SJSA1 (cell line): ENCODE measurements at regions not wholly inside any gene's neighbourhood (a gene's known extent, or its start where the extent isn't known, plus 50 kb on each side); places are given as distances from the start of the nearest gene placed in this dataset.
A peak's percentile ranks its signal among the peaks of the same experiment; 100 is the strongest.
"Not testable (repeated sequence)": the region's sequence is repeated elsewhere in the genome, so short reads cannot be mapped to it uniquely, and the experiment has no call there.

ENCODE experiments used
- DNase-seq, 2 experiments: peaks; one replicate each; pipeline ENCODE4 v3.0.0-alpha.2; 2015 to 2020; ENCODE audit warnings: low spot score in 2 of 2, low read depth in 1 of 2
- H3K27ac ChIP-seq: fragments of 250-450 bp; sonication (Bioruptor Pico); 2 replicates; pipeline ENCODE4 v1.5.1; 2020; ENCODE audit warnings: mild to moderate bottlenecking, moderate library complexity
- H3K27me3 ChIP-seq: fragments of 250-450 bp; sonication (Bioruptor Pico); replicated peaks from 2 replicates; pipeline ENCODE4 v1.5.1; 2020; ENCODE audit warnings: mild to moderate bottlenecking, moderate library complexity
- H3K36me3 ChIP-seq: fragments of 250-450 bp; sonication (Bioruptor Pico); 2 replicates; pipeline ENCODE4 v1.5.1; 2020; ENCODE audit warnings: mild to moderate bottlenecking
- H3K4me1 ChIP-seq: fragments of 250-450 bp; sonication (Bioruptor Pico); replicated peaks from 2 replicates; pipeline ENCODE4 v1.6.1; 2021; ENCODE audit warnings: mild to moderate bottlenecking
- H3K4me3 ChIP-seq: fragments of 250-450 bp; sonication (Bioruptor Pico); 2 replicates; pipeline ENCODE4 v1.5.1; 2020; ENCODE audit warnings: mild to moderate bottlenecking
- H3K9me3 ChIP-seq: fragments of 250-450 bp; sonication (Bioruptor Pico); replicated peaks from 2 replicates; pipeline ENCODE4 v1.5.1; 2020; ENCODE audit warnings: mild to moderate bottlenecking

DNA sequence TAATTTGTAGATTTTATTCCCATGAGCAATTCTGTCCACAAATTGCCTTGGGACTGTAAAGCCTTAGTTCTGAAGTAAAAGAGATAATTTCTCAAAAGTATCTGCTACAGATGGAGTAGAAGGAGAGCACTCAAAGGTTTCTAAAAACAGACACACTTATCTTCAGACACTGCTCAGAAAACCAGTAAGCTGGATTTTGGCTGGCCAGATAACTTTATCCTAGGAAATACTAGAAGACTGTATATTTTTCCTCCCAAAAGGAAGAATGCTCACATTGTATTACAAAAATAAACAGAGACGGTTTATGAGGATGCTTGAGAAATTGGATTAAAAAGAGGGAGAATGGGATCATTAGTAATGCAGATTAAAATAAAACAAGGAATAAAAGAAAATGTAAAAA is 178.0 kb upstream of the IGFBP3 start:
- Histone ChIP-seq H3K4me1 (peaks cover 14% of the 10 kb centered on the region), H3K36me3 (no peaks in the 10 kb centered on the region), H3K4me3 (no peak overlapping the region), H3K27ac (no peak overlapping the region), H3K9me3 (no peaks in the 10 kb centered on the region), H3K27me3 (no peaks in the 10 kb centered on the region)
- peak in 1 of 2 experiments; percentile 44 for DNase-seq

DNA sequence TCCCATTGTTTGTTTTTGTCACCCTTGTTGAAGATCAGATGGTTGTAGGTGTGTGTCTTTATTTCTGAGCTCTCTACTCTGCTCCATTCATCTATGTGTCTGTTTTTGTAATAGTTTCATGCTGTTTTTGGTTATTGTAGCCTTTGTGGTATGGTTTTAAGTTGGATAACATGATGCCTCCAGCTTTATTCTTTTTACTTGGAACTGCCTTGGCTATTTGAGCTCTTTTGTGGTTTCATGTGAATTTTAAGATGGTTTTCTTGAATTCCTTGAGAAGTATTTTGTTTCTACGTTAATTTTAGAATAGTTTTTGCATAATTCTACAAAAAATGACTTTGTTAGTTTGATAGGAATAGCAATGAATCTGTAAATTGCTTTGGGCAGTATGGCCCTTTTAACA is 170.0 kb upstream of the IGFBP3 start:
- no peaks in the 10 kb centered on the region; the same call in 1 of the 2 replicates for H3K4me1 ChIP-seq
- no peak for DNase-seq
- H3K27ac ChIP-seq, result no peak overlapping the region
- H3K27me3 ChIP-seq, result no peaks in the 10 kb centered on the region
- no peaks in the 10 kb centered on the region for H3K9me3 ChIP-seq
- no peaks in the 10 kb centered on the region for H3K36me3 ChIP-seq
- no peak overlapping the region for H3K4me3 ChIP-seq

DNA sequence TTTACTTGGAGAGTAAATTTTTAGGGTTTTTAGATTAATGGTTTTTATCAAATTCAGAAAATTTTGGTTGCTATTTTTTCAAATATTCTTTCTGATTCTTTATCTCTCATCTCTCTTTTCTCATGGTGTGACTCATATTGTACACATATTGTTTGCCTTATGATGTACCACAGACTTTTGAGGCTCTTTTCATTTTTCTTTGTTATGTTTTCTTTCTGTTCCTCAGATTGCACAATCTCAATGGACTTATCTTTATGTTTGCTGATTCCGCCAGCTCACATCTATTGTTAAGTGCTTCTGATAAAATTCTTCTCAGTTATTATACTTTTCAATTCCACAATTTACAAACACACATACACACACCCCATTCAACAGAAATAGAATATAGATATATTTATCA is 168.2 kb upstream of the IGFBP3 start:
- no peaks in the 10 kb centered on the region for H3K27me3 ChIP-seq
- DNase-seq, result no peak
- H3K36me3 ChIP-seq, result no peaks in the 10 kb centered on the region
- H3K9me3 ChIP-seq, result no peaks in the 10 kb centered on the region
- H3K4me1 ChIP-seq, result no peaks in the 10 kb centered on the region; the same call in 1 of the 2 replicates
- no peak overlapping the region for H3K4me3 ChIP-seq
- no peak overlapping the region for H3K27ac ChIP-seq

DNA sequence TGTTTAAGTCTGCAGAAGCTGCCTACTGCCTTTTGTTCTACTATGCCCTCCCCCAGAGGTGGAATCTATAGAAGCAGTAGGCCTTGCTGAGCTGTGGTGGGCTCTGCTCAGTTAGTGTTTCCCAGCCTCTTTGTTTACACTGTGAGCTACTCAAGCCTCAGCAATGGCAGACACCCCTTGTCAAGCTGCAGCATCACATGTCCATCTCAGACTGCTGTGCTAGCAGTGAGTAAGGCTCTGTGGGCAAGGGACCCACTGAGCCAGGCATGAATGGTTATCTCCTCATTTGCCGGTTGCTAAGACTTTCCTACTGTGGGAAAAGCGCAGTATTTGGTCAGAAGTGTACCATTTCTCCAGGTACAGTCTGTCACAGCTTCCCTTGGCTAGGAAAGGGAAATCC is 167.4 kb upstream of the IGFBP3 start:
- H3K4me1 ChIP-seq, H3K27me3 ChIP-seq, H3K27ac ChIP-seq, H3K36me3 ChIP-seq, H3K4me3 ChIP-seq, H3K9me3 ChIP-seq, DNase-seq: not testable (repeated sequence)

DNA sequence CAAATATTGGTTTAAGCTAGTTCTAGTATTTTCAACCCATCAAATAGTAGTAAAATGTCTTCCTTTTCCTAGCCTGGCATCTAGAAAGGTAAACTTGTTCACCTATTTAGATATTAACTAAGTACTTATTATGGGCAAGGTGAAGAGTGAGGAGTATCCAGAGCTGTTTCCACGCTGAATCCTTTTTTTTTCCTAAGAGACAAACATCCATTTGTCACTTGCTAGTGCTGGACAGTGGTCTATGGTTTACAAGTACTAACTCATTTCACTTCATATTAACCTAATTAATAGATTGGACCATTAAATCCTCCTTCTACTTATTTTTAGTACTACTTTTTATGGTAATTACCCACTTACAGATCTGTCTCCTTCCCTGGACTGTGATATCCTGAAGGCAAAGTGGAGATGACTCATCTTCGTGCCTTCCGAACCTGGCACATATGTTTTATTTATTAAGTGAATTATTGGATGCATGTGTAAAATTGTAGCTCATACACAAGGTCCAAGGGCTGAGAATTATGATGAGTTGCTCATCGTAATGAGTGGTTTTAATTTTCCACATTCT is 159.6 kb upstream of the IGFBP3 start:
- peaks cover 8% of the 10 kb centered on the region for H3K4me1 ChIP-seq
- no peak overlapping the region for H3K27ac ChIP-seq
- no peaks in the 10 kb centered on the region for H3K9me3 ChIP-seq
- H3K27me3 ChIP-seq, result no peaks in the 10 kb centered on the region
- DNase-seq, result no peak
- H3K4me3 ChIP-seq, result no peak overlapping the region
- H3K36me3 ChIP-seq, result no peaks in the 10 kb centered on the region

DNA sequence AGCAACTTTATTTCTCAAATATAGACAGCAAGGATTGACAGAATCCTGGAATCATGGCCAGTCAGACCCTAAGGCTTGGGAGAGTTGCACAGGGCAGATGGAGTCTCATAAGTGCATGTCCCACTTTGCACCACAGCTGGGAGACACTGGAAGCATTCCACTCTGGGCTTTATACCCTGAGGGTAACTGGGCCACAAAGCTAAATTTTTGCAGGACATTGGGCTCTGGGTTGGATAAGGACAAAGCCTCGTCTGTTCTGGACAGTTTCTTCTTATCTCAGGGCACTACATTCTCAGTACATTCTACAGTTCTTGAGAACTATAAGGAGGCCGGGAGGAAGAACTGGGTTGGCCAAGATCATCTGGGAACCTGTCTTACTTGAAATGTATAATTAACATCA is 158.3 kb upstream of the IGFBP3 start:
- no peak overlapping the region for H3K27ac ChIP-seq
- H3K9me3 ChIP-seq, result no peaks in the 10 kb centered on the region
- H3K27me3 ChIP-seq, result no peaks in the 10 kb centered on the region
- peaks cover 12% of the 10 kb centered on the region for H3K4me1 ChIP-seq
- no peak for DNase-seq
- H3K36me3 ChIP-seq, result no peaks in the 10 kb centered on the region
- H3K4me3 ChIP-seq, result no peak overlapping the region

DNA sequence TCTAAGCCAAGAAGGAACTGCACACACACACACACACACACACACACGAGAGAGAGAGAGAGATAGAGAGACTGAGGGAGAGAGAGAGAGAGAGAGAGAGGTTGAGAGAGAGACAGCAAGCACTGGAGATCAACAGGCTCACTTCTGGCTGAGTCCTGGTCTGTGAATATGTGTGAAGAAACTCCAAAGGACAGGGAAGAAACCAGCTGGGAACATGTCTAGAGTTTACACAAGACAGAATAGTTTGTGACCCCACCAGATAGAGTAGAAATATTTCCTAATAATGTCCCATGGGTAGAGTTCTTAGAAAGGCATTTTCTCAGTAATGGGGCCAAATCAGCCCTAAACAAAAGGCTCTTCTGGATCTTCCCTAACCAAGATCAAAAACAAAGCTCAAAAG is 155.5 kb upstream of the IGFBP3 start:
- no peaks in the 10 kb centered on the region for H3K36me3 ChIP-seq
- peak overlapping the region; percentile 10; the same call in 1 of the 2 replicates for H3K27ac ChIP-seq
- H3K4me3 ChIP-seq, result no peak overlapping the region
- no peak for DNase-seq
- no peaks in the 10 kb centered on the region for H3K9me3 ChIP-seq
- peaks cover 21% of the 10 kb centered on the region for H3K4me1 ChIP-seq
- no peaks in the 10 kb centered on the region for H3K27me3 ChIP-seq

DNA sequence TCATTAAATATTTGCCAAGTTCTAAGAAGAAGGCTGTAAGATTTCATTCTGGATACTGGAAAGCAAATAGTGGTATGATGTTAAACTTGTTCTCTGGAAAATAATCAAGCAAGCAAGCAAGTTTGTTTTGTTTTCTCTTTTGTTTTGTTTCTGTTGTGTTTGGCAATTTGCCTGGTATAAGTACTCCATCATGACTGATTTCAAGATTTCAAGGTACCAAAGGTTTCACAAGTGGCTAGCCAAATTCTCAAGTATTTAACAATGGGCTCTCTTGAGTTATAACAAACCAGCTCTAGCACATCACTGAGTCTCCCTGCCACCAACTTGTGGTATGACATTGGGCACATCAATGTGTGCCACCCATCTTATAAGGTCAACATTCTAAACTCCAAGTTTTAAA is 151.7 kb upstream of the IGFBP3 start:
- H3K27me3 ChIP-seq, result no peaks in the 10 kb centered on the region
- DNase-seq, result peak in 1 of 2 experiments; percentile 26
- no peak overlapping the region for H3K27ac ChIP-seq
- no peaks in the 10 kb centered on the region for H3K36me3 ChIP-seq
- no peaks in the 10 kb centered on the region for H3K9me3 ChIP-seq
- peaks cover 21% of the 10 kb centered on the region for H3K4me1 ChIP-seq
- no peak overlapping the region for H3K4me3 ChIP-seq

DNA sequence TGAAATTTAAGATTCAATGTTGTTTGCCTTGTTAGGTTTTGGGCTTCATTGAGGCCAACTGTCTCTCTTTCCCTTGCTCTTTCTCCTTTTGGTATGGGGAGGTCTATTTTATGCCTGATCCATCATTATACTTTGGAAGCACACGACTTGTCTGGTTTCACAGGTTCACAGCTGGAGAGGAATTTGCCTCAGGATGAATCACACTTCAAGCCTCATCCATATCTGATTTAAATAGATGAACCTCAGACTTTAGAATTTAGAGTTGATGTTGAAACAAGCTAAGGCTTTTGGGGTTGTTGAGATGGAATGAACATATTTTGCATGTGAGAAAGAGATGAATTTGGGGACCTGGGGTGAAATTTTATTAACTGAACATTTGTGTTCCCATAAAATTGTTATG is 150.5 kb upstream of the IGFBP3 start:
- no peak for DNase-seq
- Histone ChIP-seq H3K27me3 (no peaks in the 10 kb centered on the region), H3K9me3 (no peaks in the 10 kb centered on the region), H3K4me3 (no peak overlapping the region), H3K4me1 (peaks cover 17% of the 10 kb centered on the region), H3K27ac (no peak overlapping the region), H3K36me3 (no peaks in the 10 kb centered on the region)

DNA sequence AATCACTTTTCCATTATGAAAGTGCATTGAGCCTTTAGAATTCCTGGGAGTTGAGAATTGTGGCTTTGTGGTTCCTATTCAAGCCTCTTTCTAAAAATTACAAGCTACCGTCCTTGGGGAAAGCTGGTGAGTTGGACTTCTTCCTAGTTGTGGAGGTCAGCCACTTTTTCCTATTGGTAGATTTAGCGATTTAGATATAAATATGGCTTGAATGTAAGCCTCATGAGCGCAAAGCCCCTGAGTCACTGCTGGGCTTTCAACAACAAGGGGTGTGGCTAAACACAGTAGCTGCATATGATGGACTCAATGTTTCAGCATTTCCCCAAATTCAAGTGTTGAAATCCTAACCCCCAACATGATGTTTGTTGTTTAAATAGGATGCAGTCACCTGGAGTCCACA is 150.0 kb upstream of the IGFBP3 start:
- no peaks in the 10 kb centered on the region for H3K9me3 ChIP-seq
- H3K27me3 ChIP-seq, result no peaks in the 10 kb centered on the region
- H3K4me1 ChIP-seq, result peaks cover 13% of the 10 kb centered on the region
- no peak for DNase-seq
- no peak overlapping the region for H3K4me3 ChIP-seq
- no peaks in the 10 kb centered on the region for H3K36me3 ChIP-seq
- no peak overlapping the region for H3K27ac ChIP-seq

DNA sequence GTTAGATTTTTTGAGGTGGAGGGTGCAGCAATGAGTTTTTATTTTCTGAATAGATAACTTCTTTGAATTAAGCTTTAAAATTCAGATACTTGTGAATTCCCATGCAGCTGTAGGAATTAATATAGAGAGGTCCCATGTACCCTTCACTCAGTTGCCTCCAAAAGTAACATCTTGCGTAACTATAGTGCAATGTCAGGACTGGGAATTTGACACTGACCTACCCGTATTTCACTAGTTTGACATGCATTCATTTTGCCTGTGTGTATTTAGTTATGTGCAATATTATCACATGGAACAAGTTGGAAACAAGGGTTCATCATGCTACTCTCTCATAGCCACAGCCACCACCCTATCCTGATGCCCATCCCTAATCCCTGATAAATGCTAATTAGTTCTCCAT is 147.1 kb upstream of the IGFBP3 start:
- no peaks in the 10 kb centered on the region for H3K27me3 ChIP-seq

DNA sequence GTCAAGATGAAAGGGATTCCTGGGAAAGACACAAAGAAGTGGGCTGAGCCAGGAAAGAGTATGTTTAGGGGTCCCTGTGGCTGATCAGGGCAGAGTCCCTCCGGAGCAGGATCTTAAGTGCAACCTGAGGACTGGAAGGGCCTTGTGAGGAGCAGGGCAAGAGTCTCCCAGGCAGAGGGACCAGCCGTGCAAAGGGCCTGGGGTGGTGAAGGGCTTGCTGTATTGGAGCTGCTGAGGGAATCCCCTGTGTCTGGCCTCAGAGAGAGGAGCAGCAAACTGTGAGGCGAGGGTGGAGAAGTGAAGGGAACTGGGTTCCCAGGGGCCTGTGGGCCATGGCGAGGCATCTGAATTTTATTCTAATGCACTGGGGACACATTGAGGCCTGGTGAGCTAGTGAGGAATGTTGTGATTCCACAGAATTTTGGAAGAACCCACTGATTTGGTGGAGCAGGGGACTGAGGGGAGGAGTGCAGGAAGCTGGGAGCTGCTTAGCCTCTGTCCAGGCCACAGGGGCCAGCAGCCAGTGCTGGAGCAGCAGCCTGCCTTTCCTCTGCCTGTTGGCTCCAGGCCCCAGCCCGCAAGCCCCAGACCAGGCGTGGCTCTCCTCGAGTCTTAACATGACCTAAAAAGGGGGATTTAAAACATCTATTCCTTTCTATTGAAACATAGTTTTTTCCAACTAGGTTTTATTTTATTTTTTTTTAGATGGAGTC is 138.4 kb upstream of the IGFBP3 start:
- H3K27ac ChIP-seq, result no peak overlapping the region
- peaks cover 3% of the 10 kb centered on the region; the same call in 1 of the 2 replicates for H3K4me1 ChIP-seq
- no peak overlapping the region for H3K4me3 ChIP-seq
- H3K36me3 ChIP-seq, result no peaks in the 10 kb centered on the region
- no peak for DNase-seq
- no peaks in the 10 kb centered on the region for H3K27me3 ChIP-seq
- no peaks in the 10 kb centered on the region for H3K9me3 ChIP-seq

More for the DNA sequence above, 147.1 kb upstream of the IGFBP3 start:
- DNase-seq, result no peak
- Histone ChIP-seq H3K4me1 (peaks cover 8% of the 10 kb centered on the region), H3K9me3 (no peaks in the 10 kb centered on the region), H3K4me3 (no peak overlapping the region), H3K36me3 (no peaks in the 10 kb centered on the region), H3K27ac (no peak overlapping the region)

DNA sequence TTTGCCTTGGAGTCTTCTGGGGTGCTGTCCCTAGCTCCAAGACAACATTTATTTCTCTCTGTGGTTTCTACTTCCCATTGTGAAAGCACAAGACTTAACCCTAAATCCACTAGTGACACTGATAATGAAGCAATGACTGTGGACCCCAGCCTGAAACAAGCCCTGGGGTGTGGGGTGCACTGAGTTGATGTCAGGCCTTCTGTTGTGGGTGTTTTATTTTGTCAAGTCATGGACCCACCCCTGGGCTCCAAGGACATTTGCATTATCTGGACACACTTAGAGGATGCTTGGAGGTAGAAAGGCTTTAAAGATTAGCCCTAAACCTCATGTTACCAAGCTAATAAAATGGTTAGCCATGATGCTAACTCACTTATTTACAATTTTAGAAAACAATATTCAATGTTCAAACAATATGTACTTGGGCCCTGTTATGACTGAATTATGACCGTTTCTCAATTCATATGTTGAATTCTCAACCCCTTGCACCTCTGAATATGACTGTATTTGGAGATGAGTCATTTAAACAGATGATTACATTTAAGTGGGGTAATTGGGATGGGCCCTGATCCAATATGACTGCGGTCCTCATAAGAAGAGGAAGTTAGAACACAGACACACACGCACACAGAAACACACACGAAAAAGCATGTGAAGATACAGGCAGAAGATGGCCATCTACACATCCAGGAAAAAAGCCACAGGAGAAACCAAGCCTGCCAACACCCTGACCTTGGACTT is 137.2 kb upstream of the IGFBP3 start:
- Histone ChIP-seq H3K9me3 (no peaks in the 10 kb centered on the region), H3K27ac (no peak overlapping the region), H3K36me3 (no peaks in the 10 kb centered on the region), H3K4me1 (peaks cover 7% of the 10 kb centered on the region; the same call in 1 of the 2 replicates), H3K27me3 (no peaks in the 10 kb centered on the region), H3K4me3 (no peak overlapping the region)
- no peak for DNase-seq

DNA sequence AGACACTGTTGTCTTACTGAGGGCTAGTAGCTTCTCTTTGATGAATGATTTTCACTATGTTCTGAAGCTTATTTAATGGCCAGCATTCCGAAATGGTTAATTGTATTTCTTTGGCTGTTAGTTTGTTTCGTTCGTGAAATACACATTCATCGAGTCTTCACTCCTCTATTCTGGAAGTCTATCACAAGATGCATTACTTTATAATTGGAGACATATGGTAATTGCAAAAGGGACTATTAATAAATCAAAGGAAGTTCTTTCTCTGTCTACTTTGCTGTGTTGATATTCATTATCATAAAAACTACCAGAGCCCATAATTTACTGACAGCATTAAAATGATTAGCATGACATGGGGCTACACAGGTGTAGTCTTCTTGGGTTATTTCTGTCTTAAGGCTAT is 133.8 kb upstream of the IGFBP3 start:
- DNase-seq, result no peak
- H3K4me3 ChIP-seq, result no peak overlapping the region
- H3K36me3 ChIP-seq, result no peaks in the 10 kb centered on the region
- no peak overlapping the region for H3K27ac ChIP-seq
- no peaks in the 10 kb centered on the region for H3K9me3 ChIP-seq
- H3K27me3 ChIP-seq, result no peaks in the 10 kb centered on the region
- H3K4me1 ChIP-seq, result peaks cover 7% of the 10 kb centered on the region; the same call in 1 of the 2 replicates
